ENCODE measurements at regions not wholly inside any gene's neighbourhood (a gene's known extent, or its start where the extent isn't known, plus 50 kb on each side); places are given as distances from the start of the nearest gene placed in this dataset.
"Not testable (repeated sequence)": the region's sequence is repeated elsewhere in the genome, so short reads cannot be mapped to it uniquely, and the experiment has no call there.

DNA sequence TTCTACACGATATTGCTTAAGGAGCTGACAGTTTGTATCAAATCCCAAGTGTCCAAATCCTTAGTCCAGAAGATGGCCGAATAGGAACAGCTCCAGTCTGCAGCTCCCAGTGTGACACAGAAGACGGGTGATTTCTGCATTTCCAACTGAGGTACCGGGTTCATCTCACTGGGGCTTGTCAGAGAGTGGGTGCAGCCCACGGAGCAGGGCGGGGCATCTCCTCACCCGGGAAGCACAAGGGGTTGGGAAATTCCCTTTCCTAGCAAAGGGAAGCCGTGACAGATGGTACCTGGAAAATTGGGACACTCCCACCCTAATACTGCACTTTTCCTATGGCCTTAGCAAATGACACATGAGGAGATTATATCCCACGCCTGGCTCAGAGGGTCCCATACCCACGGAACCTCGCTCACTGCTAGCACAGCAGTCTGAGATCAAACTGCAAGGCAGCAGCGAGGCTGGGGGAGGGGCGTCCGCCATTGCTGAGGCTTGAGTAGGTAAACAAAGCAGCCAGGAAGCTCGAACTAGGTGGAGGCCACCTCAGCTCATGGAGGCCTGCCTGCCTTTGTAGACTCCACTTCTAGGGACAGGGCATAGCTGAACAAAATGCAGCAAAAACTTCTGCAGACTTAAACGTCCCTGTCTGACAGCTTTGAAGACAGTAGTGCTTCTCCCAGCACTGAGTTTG lies 162.3 kb upstream of the MAP2 start:
- H3K27ac ChIP-seq (ENCODE audit: low read length) = not testable (repeated sequence)

GRCh38 chr2:209269024-209269423 lies 154.8 kb upstream of the MAP2 start:
- H3F3A ChIP-seq (ENCODE audit: insufficient read depth, low read length, poor library complexity, severe bottlenecking) = no peaks in the 10 kb centered on the region
- H3K27ac ChIP-seq (ENCODE audit: low read length) = no peak overlapping the region
- no peaks in the 10 kb centered on the region for H3K36me3 ChIP-seq (ENCODE audit: insufficient read depth, low read length)
- no peaks in the 10 kb centered on the region for H4K20me1 ChIP-seq (ENCODE audit: insufficient read depth)
- H3K9ac ChIP-seq (ENCODE audit: low read length) = no peak overlapping the region
- no peaks in the 10 kb centered on the region for H3K9me3 ChIP-seq (ENCODE audit: low read length)
- H3K4me2 ChIP-seq (ENCODE audit: low read length) = no peak overlapping the region
- TF ChIP-seq SMC3 (conservative IDR thresholded peaks at IDR 0.05; ENCODE audit: poor library complexity) (no peak), MXI1 (conservative IDR thresholded peaks at IDR 0.05; ENCODE audit: poor library complexity, severe bottlenecking) (no peak)
- H3K27me3 ChIP-seq (ENCODE audit: insufficient read depth, low read depth, low read length) = no peaks in the 10 kb centered on the region
- no peak overlapping the region for H3K4me3 ChIP-seq (ENCODE audit: low read length)
- no peaks in the 10 kb centered on the region for H3K9me2 ChIP-seq (ENCODE audit: insufficient read depth, low read length)
- H3K79me2 ChIP-seq (replicated peaks; ENCODE audit: insufficient read depth, low read length) = no peaks in the 10 kb centered on the region
- no peak overlapping the region for H2AFZ ChIP-seq (ENCODE audit: low read depth, low read length)

More for the DNA sequence above, 162.3 kb upstream of the MAP2 start:
- not testable (repeated sequence) for H2AFZ ChIP-seq (ENCODE audit: low read depth, low read length); H3K79me2 ChIP-seq (replicated peaks; ENCODE audit: insufficient read depth, low read length); H3K4me3 ChIP-seq (ENCODE audit: low read length); H3K4me2 ChIP-seq (ENCODE audit: low read length); H3K9ac ChIP-seq (ENCODE audit: low read length); H3K9me2 ChIP-seq (ENCODE audit: insufficient read depth, low read length); H4K20me1 ChIP-seq (ENCODE audit: insufficient read depth); H3F3A ChIP-seq (ENCODE audit: insufficient read depth, low read length, poor library complexity, severe bottlenecking); H3K27me3 ChIP-seq (ENCODE audit: insufficient read depth, low read depth, low read length); H3K9me3 ChIP-seq (ENCODE audit: low read length); H3K36me3 ChIP-seq (ENCODE audit: insufficient read depth, low read length)

- Histone ChIP-seq H3K27ac (ENCODE audit: low read length) (no peak overlapping the region), H2AFZ (ENCODE audit: low read depth, low read length) (no peak overlapping the region), H3K9me3 (ENCODE audit: low read length) (no peaks in the 10 kb centered on the region), H3K4me3 (ENCODE audit: low read length) (no peak overlapping the region), H3K4me2 (ENCODE audit: low read length) (no peak overlapping the region), H3K79me2 (replicated peaks; ENCODE audit: insufficient read depth, low read length) (no peaks in the 10 kb centered on the region), H3K36me3 (ENCODE audit: insufficient read depth, low read length) (no peaks in the 10 kb centered on the region), H3K27me3 (ENCODE audit: insufficient read depth, low read depth, low read length) (no peaks in the 10 kb centered on the region), H3K9me2 (ENCODE audit: insufficient read depth, low read length) (no peaks in the 10 kb centered on the region), H3K9ac (ENCODE audit: low read length) (no peak overlapping the region), H3F3A (ENCODE audit: insufficient read depth, low read length, poor library complexity, severe bottlenecking) (no peaks in the 10 kb centered on the region), H4K20me1 (ENCODE audit: insufficient read depth) (no peaks in the 10 kb centered on the region)
- TF ChIP-seq SMC3 (conservative IDR thresholded peaks at IDR 0.05; ENCODE audit: poor library complexity) (no peak), POLR2AphosphoS5 (IDR thresholded peaks at IDR 0.05) (no peak), TAF1 (IDR thresholded peaks at IDR 0.05; ENCODE audit: low read depth) (no peak), EP300 (conservative IDR thresholded peaks at IDR 0.05; ENCODE audit: poor library complexity, severe bottlenecking) (no peak)
- TF ChIP-seq, protein P1, sequence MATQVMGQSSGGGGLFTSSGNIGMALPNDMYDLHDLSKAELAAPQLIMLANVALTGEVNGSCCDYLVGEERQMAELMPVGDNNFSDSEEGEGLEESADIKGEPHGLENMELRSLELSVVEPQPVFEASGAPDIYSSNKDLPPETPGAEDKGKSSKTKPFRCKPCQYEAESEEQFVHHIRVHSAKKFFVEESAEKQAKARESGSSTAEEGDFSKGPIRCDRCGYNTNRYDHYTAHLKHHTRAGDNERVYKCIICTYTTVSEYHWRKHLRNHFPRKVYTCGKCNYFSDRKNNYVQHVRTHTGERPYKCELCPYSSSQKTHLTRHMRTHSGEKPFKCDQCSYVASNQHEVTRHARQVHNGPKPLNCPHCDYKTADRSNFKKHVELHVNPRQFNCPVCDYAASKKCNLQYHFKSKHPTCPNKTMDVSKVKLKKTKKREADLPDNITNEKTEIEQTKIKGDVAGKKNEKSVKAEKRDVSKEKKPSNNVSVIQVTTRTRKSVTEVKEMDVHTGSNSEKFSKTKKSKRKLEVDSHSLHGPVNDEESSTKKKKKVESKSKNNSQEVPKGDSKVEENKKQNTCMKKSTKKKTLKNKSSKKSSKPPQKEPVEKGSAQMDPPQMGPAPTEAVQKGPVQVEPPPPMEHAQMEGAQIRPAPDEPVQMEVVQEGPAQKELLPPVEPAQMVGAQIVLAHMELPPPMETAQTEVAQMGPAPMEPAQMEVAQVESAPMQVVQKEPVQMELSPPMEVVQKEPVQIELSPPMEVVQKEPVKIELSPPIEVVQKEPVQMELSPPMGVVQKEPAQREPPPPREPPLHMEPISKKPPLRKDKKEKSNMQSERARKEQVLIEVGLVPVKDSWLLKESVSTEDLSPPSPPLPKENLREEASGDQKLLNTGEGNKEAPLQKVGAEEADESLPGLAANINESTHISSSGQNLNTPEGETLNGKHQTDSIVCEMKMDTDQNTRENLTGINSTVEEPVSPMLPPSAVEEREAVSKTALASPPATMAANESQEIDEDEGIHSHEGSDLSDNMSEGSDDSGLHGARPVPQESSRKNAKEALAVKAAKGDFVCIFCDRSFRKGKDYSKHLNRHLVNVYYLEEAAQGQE (IDR thresholded peaks at IDR 0.05; ENCODE audit: borderline replicate concordance) = no peak
These were observed 147.8 kb upstream of the MAP2 start for GRCh38 chr2:209276000-209276399.

DNA sequence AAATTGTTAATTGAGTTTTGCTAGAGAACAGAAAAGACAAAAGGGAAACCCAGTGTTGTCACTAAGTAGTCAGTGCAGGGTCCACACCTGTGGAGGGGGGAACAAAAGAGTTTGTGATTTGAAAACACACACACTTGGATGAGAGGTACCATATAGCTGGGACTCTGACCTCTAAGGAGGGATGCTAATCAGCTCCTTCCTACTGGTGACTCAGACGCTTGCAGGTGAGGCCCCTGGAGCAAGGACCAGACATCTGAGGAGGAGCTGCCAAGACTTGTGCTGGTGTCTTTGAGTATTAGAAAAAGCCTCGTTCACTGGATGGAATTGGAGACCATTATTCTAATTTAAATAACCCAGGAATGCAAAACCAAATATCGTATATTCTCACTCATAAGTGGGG lies 146.4 kb upstream of the MAP2 start:
- Histone ChIP-seq H3F3A (ENCODE audit: insufficient read depth, low read length, poor library complexity, severe bottlenecking) (no peaks in the 10 kb centered on the region), H3K79me2 (replicated peaks; ENCODE audit: insufficient read depth, low read length) (no peaks in the 10 kb centered on the region), H3K27ac (ENCODE audit: low read length) (no peak overlapping the region), H4K20me1 (ENCODE audit: insufficient read depth) (no peaks in the 10 kb centered on the region), H3K9me2 (ENCODE audit: insufficient read depth, low read length) (no peaks in the 10 kb centered on the region), H2AFZ (ENCODE audit: low read depth, low read length) (no peak overlapping the region), H3K9ac (ENCODE audit: low read length) (no peak overlapping the region), H3K4me3 (ENCODE audit: low read length) (no peak overlapping the region), H3K4me2 (ENCODE audit: low read length) (no peak overlapping the region), H3K36me3 (ENCODE audit: insufficient read depth, low read length) (no peaks in the 10 kb centered on the region), H3K9me3 (ENCODE audit: low read length) (no peaks in the 10 kb centered on the region), H3K27me3 (ENCODE audit: insufficient read depth, low read depth, low read length) (no peaks in the 10 kb centered on the region)
- TF ChIP-seq EP300 (conservative IDR thresholded peaks at IDR 0.05; ENCODE audit: poor library complexity, severe bottlenecking) (no peak), RAD21 (conservative IDR thresholded peaks at IDR 0.05) (no peak), SMC3 (conservative IDR thresholded peaks at IDR 0.05; ENCODE audit: poor library complexity) (no peak), TAF1 (IDR thresholded peaks at IDR 0.05; ENCODE audit: low read depth) (no peak), MXI1 (conservative IDR thresholded peaks at IDR 0.05; ENCODE audit: poor library complexity, severe bottlenecking) (no peak), EZH2 (IDR thresholded peaks at IDR 0.05; ENCODE audit: borderline replicate concordance, insufficient read depth, low read length, poor library complexity, severe bottlenecking) (no peak), POLR2AphosphoS5 (IDR thresholded peaks at IDR 0.05) (no peak)
- TF ChIP-seq, protein P1 (IDR thresholded peaks at IDR 0.05; ENCODE audit: borderline replicate concordance) = no peak
